Lower leg skin (tissue), 3 donors: ENCODE measurements at regions not wholly inside any gene's neighbourhood (a gene's known extent, or its start where the extent isn't known, plus 50 kb on each side); places are given as distances from the start of the nearest gene placed in this dataset.

Experiments
- CTCF ChIP-seq, 3 donors: fragments of 450-650 bp; IDR thresholded peaks; one replicate each; pipeline ENCODE4 v1.5.1; 2016; ENCODE audit warnings: antibody characterized with exemption in 3 of 3, mild to moderate bottlenecking in 3 of 3, moderate library complexity in 2 of 3
- POLR2A ChIP-seq, 2 donors: fragments of 450-650 bp; IDR thresholded peaks; one replicate each; pipeline ENCODE4 v1.6.1; 2016 to 2017; ENCODE audit warnings: antibody characterized with exemption in 2 of 2, mild to moderate bottlenecking in 1 of 2, moderate library complexity in 1 of 2

- TF ChIP-seq CTCF (IDR thresholded peaks at IDR 0.05): no peak
- no peak for TF ChIP-seq POLR2A (IDR thresholded peaks at IDR 0.05)
These were observed 277.6 kb downstream of the CDC5L start for GRCh38 chr6:44665143-44665542.
